ENCODE measurements at regions not wholly inside any gene's neighbourhood (a gene's known extent, or its start where the extent isn't known, plus 50 kb on each side); places are given as distances from the start of the nearest gene placed in this dataset.

DNA sequence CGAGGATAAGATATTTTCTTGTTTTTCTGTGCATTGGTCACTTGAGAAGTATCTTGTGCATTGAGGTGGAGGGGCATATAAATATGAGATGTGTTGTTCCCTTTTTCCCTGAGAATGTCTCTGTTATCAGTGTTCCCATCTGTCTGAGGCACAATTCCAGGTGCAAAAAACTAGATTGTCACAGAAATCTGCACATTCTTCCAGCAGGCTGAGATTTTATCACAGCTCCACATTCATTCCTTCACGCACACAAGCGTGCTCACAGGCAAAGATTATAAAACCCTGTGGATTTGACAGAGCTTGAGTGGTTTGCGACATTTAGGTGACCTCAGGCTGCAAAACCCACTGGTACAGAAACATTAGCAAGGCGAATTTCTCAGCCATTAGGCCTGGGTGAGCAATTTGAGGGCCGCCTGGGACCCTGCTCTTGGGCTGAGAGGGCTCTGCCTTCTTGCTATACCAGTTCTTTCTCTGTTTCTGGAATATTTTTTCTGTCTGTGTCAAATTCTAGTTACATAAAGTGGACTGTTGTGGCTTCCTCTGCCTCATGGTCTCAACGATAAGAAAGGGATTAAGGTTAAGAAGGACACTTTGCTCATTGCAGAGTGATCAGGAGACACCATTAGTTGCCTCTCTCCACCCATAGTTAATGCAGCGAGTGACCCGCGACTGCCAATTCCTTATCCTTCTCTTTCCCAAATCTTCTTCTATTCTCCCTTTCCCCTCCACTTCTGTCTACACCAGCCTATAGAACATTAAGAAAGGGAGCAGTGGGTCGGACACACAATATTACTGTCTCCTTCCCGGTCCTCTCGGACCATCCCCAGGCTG, 86.7 kb upstream of the C1QTNF7 start:
- no peak for DNase-seq (ENCODE audit: low spot score)

DNA sequence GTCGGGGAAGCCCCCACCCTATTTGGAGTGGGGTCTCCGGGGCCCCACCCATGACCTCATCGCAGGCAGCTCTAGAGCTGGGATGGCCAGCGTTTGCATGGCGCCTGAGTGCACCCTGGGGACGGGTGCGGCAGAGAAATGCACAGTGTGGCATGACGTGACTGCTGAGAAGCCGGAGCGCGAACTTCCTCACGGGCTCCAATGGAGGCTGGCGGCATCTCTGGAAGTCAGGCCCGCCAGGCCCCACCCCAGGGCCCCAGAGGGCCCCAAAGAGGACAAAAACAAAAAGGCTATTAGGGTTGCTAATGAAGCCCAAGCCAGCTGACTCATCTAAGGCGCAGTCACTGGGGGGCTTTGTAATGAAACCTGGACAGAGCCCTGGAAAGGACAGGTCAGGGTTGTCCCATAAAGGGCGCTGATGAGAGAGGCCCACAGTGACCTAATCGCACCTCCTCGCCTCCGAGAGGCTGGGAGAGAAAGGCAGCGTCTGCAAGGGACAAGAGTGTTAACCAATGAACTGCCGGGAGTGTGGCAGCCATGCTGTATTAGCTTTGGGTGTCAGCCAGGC, 86.0 kb upstream of the C1QTNF7 start:
- DNase-seq (ENCODE audit: low spot score): no peak

DNA sequence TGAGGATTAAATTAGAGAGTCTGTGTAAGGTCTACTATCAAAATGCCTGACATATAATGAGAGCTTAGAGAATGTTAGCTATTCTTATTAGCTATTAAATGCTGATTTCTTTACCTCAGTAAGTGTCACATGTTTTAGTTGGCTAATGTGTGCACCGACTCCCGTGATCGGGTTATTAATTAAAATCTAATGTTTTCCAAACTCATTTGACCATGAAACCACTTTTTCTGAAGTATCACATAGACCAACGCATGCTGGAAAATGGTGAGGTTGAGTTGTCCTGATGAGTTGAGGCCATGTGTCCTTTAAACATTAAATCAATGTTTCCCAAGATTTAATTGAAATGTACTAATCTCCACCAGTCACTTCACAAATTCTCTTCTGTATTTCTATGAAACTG, 84.8 kb upstream of the C1QTNF7 start:
- DNase-seq (ENCODE audit: low spot score): no peak

DNA sequence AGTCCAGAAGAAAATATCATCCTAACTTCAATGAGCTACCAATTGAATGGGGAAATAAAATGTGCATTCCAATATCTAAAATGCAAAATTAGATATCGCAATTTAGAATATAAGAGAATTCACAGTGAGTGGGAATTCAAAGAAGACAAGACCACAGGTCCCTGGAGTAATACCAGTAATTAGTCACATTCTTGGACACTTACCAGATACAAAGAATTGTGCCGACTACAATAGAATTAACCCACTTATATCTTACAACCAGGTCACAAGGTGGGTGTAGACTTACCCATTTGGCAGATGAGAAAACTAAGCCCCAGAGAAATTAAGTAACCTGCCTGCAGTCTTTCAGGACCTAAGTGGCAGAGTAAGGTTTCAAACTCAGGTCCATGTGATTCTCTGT, 84.3 kb upstream of the C1QTNF7 start:
- DNase-seq (ENCODE audit: low spot score): no peak

DNA sequence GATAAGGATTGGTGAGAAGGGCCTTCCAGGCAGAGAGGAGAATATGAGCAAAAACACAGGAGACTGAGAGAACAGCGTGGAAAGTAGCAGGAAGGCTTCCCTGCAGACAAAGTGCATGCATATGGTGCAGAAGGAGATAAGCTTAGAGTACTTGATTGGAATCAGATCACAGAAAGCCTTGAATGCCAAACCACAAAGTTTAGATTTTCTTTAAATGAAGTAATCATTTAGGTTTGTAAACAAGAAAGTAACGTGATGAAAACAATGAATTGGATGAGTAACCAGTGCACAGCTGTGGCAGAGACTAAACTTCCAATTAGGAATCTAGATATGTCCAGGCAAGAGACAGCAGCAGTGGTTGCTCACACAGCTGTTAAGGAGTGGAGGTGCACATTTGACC, 83.8 kb upstream of the C1QTNF7 start:
- no peak for DNase-seq (ENCODE audit: low spot score)

DNA sequence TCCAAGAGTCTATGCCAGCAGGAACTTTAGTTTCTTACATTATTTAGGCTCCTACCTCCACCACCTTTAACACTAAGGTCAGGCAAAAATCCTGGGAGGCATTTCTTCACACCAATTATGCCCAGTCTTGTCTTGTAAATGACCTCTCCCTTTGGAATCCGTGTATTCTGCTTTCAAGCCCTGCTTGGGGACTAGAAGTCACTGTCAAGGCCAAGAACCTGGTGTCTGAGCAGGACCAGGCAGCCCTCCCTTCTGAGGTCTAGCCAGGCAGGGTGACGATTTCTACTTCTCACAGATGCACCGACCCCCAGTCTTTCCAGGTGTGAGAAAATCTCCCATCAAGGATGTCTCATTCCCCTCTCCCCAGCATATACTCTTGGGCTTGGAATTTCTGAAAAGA, 82.7 kb upstream of the C1QTNF7 start:
- DNase-seq (ENCODE audit: low spot score): no peak

DNA sequence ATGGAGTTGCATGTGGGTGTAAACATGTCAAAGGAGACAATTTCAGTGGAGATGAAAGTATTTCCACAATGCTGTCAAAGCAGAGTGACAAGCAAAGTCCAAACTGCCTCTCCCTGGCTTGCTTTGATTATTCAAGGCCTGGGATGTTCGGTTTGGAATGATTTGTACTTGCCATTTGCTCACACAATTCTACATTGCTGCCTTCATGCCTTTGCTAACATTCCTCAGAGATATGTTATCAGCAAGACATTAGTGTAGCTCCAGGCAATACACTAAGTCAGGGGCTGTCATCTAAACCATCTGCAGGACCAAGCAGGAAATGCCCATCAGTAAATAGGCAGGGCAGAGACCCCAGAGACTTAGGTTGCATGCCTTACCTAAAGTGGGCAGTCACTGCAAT, 79.6 kb upstream of the C1QTNF7 start:
- DNase-seq (ENCODE audit: low spot score): no peak

DNA sequence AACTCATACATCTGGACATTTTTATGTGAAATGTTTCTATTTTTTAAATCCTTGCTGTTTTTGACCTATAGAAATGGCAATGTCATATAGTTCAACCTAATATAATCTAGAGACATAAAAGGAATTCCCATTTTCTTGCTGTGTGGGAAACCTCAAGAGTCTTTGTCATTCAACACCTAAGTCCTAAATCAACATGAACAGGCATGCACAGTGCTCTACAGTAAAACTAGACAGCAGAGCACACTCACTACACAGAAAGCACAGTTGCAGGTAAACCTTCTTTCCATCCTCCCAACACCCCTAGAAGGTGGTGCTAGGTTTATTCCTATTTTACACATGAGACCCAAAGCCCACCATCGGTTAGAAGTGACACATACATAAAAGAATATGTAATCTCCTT, 79.1 kb upstream of the C1QTNF7 start:
- no peak for DNase-seq (ENCODE audit: low spot score)

DNA sequence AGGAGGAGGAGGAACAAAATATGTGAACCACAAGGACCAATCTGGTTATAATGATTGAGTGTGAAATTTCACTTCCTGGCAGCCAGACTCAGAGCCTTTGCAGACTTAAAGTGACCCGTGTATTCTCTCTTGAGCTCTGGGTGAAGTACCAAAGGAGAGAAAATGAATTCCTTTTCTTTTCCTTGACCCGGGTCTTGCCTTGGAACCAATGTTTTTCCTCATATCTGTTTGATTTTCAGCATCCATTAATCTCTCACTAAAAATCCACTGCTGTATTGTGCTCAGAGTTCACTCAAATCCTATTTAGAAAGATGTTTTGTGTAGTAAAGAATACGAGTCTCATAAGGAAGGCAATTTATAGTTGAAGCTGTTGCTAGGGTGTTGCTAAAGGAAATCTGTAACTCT, 78.3 kb upstream of the C1QTNF7 start:
- DNase-seq (ENCODE audit: low spot score): no peak

DNA sequence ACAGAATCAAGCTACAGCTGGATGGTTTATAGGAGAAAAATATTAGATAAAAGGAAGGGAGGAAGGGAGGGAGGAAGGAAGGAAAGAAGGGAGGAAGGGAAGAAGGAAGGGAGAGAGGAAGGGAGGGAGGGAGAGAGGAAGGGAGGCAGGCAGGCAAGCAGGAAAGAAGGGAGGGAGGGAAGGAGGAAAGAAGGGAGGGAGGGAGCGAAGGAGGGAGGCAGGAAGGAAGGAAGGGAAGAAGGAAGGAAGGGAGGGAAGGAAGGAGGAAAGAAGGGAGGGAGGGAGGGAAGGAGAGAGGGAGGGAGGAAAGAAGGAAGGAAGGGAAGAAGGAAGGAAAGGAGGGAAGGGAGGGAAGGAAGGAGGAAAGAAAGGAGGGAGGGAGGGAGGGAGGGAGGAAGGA, 77.9 kb upstream of the C1QTNF7 start:
- no peak for DNase-seq (ENCODE audit: low spot score)

DNA sequence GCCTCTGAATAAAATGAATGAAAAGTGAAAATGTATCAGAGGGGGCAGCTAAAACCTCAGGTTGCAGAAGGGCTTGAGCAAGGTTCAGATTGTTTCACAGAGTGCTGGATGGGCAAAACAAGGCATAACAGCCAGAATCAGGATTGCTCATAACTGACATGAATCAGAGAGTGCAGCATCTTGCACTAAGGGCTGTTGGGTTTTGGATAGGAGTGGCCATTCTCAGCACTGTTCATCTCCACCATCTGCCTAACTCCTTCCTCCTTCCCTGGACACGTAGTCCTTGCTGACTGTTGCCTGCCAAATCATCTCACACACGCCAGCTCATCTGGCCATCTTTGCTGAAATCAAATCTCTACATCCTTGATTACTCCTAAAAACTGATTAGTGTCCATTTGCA, 75.3 kb upstream of the C1QTNF7 start:
- no peak for DNase-seq (ENCODE audit: low spot score)

DNA sequence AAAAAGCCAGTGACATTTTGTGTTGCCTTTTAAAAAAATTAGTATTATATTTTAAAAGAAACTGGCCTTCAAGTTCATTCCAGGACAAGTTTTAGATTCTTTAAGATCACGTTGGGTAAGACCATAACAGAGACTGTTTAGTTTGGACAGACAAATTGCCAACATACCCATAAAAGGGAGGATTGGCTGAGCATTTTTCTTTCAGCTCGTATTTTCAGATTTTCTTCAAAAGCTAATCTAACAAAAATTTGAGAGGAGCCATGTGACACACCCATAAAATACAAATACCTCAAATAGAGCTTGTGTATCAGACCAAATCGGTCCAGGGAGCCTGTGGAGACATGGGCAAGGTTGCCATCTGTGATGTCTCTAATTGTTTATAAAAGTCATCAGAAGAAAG, 74.6 kb upstream of the C1QTNF7 start:
- no peak for DNase-seq (ENCODE audit: low spot score)

DNA sequence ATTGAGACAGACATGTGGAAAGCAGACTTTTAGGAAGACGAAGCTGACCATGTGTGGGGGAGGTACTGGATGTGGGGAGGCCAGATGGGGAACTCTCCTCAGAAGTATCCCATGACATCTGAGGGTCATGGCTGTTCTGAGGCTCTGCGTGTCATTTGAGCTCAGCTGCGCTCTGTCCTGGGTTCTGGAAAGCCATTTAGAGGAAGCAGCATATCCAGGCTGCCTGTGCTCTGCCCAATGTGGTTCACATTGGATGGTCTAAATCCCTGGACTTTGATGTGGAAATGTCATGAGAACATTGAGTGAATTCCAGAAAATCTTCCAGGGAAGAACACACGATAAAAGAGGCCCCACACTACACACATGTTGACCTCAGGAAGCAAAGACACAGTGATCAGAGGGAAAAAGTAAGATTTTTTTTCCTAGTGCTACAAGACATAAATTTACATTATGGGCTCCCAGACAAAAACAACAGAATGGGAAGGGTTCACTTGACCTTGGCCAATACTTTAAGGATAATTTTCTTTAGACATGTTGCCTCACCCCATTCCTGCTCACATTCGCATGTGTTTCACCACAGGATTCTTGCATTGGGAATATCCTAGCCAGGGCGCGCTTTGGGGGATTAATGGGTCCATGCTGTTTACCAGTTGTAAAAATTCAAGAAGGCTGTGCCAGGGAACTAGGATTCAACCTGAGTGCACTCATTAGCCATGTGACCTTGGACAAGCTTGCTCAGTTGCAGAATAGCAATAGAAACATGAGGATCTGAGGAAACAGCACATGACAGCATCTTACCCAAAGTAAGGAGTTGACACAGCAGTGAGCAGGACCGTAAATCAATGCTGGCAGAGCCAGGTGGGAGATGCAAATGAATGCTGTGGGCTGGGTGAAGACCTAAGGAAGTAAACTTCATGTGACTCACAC, 73.2 kb upstream of the C1QTNF7 start:
- DNase-seq (ENCODE audit: low spot score): no peak

DNA sequence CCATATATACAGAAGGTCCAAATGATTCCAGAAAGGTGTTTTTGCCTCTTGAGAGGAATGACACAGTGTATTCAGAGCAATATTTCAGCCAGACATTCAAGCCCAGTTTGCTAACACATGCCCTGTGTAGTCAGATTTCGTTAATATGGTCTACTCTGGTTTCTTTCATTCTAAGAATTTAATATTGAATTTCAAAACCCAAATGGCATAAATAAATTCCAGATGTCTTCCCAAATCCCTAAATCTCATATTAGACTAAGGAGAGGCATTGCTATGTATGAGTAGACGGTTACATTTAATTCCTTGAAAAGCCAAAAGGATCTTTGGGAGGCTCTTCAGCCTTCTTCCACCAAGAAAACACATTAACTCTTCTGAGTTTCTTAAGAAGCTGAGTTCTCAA, 66.3 kb upstream of the C1QTNF7 start:
- DNase-seq (ENCODE audit: low spot score): no peak

DNA sequence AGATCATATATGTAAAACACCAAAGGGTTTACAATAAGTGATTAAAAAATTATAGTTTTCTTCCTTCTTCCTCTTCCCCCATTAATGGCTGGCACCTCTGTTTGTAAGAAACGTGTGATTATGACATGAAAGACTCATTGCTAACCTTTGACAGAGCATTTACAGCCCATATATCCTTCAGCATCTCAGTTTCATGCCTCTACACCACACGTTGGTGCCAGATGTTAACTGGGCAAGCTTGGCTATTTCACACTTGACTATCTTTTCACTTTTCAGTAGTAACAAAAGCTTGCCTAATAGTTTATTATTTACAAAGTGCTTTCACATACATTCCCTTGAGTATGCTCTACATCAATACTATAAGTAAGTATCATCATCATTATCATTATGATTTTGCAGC, 65.3 kb upstream of the C1QTNF7 start:
- no peak for DNase-seq (ENCODE audit: low spot score)

DNA sequence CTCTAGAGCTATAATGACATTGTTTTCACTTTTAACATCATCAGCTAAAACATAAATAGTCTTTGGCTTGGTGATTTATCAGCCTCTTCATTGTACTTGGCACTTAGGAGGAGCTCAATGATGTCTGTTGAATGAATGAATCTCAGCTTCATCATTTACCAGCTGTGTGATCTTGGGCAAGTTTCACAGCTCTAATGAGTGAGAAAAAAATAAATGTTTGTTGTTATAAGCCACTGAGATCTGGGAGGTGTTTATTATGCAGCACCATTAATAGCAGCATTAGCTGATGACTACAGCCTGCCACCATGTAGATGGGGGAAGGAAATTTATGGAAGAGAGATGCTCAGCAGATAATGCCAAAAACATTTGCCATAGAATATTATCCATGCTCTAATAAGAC, 63.6 kb upstream of the C1QTNF7 start:
- DNase-seq (ENCODE audit: low spot score): no peak

DNA sequence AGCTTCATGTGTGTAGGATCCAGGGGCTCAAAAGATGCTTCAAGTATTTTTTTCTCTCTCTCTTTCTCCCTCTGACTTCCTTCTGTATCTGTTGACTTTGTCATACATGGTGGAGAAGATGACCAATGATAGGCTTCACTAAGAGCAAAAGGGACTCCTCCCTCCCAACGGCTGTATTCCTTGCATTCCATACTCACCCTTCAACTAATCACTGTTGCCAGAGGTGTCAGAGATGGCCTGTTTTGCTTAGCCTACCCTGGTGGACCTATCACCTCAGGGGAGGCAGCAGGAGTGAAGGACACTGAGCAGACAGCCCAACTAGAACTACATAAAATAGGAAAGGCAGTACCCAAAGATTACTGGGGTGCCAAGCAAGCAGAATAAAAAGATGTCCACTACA, 62.2 kb upstream of the C1QTNF7 start:
- DNase-seq (ENCODE audit: low spot score): no peak

DNA sequence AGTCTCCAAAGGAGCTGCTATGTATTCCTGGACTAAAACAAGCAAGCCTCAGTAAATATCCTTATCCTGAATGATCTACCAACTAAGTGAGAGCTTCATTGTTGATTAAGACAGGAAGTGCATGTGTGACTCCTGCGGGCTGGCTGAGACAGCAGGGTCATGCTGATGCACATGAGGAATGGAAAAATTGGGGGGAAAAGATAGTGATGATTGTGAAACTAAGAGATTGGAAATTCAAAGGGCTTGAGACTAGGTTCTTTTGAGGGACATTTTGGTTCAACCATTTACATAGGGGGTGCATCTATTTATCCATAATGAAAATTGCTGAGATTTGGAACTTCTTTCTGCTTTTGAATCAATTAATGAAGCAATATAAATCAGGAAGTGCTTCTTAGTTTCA, 61.1 kb upstream of the C1QTNF7 start:
- no peak for DNase-seq (ENCODE audit: low spot score)

DNA sequence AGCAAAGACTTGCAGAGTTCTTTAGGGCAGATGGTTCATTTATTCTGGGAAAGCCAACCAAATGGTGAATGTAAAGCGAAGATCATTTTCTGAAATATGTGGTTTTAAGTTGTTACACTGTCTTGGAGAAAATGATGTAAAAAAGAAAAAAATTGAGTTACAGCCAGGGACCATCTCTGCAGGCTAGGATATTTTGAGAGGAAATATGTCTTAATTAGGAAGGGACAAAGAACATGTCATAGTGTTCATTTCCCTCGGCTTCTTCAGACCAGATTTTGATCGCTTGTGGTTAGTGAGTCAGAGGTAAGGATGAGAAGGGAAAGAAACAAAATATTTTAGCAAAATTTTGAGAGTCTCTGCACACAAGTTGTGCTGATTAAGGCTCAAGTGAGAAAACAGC, 59.0 kb upstream of the C1QTNF7 start:
- no peak for DNase-seq (ENCODE audit: low spot score)

DNA sequence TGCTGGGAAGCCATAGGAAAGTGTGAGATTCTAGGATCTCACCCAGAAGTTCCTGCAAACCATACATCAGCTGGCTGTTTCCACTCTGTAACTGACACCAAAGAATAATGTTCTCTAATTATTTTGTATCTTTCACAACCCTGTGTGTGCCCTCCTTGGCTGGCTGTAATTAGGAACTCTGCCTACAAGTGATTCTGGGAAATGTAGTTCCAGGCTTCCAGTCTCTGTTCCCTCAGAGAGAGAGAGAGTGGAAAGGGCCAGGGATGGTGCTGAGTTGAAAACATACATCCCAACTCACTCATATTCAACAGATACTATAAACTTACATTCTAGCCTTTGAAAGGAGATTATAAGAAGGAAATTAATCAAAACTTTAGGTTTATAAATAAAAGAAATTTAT, 57.5 kb upstream of the C1QTNF7 start:
- DNase-seq (ENCODE audit: low spot score): no peak

DNA sequence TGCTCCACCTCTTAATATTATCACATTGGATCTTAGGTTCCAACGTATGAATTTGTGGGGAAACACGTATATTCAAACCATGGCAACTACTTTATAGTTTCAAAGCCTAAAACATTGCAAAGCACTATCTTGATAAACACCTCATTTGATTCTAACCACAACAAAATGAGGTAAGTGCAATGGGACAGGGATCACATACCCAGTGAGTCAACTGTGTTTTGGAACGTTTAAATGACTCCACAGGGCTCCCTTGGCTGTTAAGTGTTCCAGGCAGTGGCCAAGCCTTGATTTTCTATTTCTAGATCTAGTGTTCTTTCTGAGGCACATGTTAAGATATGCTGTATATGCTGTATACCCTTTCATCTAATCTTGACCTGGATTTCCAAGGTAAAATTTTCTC, 54.5 kb upstream of the C1QTNF7 start:
- no peak for DNase-seq (ENCODE audit: low spot score)

DNA sequence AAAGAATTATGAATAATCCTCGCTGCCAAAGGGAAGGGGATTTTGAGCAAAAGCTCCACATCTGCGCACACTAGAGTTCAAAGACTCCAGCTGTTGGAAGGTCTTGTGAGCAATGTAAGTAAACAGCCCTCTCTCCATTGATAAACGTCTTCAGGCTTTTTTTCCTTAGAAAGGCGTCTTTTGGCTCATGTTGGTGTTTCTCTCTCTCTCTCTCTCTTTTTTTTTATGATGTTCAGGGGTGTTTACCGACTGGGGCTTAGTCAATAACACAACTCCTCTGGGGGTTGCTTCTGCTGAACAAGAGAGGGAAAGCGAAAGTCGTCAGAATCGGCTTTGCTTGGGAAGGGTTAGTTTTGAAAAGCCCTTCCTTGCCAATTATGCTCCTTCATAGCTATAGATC, 53.2 kb upstream of the C1QTNF7 start:
- no peak for DNase-seq (ENCODE audit: low spot score)

DNA sequence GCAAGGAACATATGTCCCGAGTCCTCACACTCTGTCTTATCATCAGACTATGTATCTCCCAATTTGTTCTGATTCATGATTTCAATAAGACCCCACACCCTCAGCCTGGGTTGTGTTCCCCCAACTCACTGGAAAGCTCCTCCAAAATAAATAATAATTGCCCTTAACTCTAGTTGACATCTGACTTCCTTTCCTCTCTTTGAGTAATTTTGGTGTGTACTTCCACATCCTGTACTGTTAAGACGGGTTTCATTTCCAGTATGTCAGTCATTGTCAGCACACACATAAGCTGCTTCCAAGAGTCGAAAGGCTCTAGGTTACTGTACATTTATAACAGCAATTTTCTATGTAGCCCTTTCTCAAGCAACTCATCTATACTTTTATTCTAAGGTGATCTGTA, 52.2 kb upstream of the C1QTNF7 start:
- no peak for DNase-seq (ENCODE audit: low spot score)

Data from LoVo (cell line).